Hepatocyte (in vitro differentiated cells): ENCODE measurements at regions not wholly inside any gene's neighbourhood (a gene's known extent, or its start where the extent isn't known, plus 50 kb on each side); places are given as distances from the start of the nearest gene placed in this dataset.

Experiments used
- DNase-seq: peaks from one replicate; pipeline ENCODE4 v3.0.0-alpha.2; 2016; ENCODE audit warnings: low spot score
- H2AFZ ChIP-seq: fragments of 200-600 bp; sonication (generic); 2 replicates; pipeline ENCODE4 v1.6.0; 2016; ENCODE audit warnings: antibody characterized with exemption, mild to moderate bottlenecking
- H3K27ac ChIP-seq: fragments of 200-600 bp; sonication (generic); 2 replicates; pipeline ENCODE4 v1.5.1; 2016; ENCODE audit warnings: mild to moderate bottlenecking
- H3K27me3 ChIP-seq: fragments of 200-600 bp; sonication (generic); 2 replicates; pipeline ENCODE4 v1.6.1; 2016
- H3K36me3 ChIP-seq: fragments of 200-600 bp; sonication (generic); replicated peaks from 2 replicates; pipeline ENCODE4 v1.5.1; 2016; ENCODE audit warnings: low read depth; ENCODE audit not compliant: insufficient read depth
- H3K4me1 ChIP-seq: fragments of 200-600 bp; sonication (generic); 2 replicates; pipeline ENCODE4 v1.5.1; 2016; ENCODE audit warnings: mild to moderate bottlenecking, moderate library complexity; ENCODE audit not compliant: insufficient read depth
- H3K4me2 ChIP-seq: fragments of 200-600 bp; sonication (generic); 2 replicates; pipeline ENCODE4 v1.6.0; 2016
- H3K4me3 ChIP-seq: fragments of 200-600 bp; sonication (generic); 2 replicates; pipeline ENCODE4 v1.5.1; 2016; ENCODE audit warnings: mild to moderate bottlenecking
- H3K79me2 ChIP-seq: fragments of 200-600 bp; sonication (generic); 2 replicates; pipeline ENCODE4 v1.6.0; 2017; ENCODE audit warnings: mild to moderate bottlenecking
- H3K9me2 ChIP-seq: fragments of 200-600 bp; sonication (generic); replicated peaks from 2 replicates; pipeline ENCODE4 v1.6.0; 2017; ENCODE audit warnings: mild to moderate bottlenecking; ENCODE audit not compliant: insufficient read depth
- H3K9me3 ChIP-seq: fragments of 200-600 bp; sonication (generic); 2 replicates; pipeline ENCODE4 v1.5.1; 2016; ENCODE audit warnings: low read depth, mild to moderate bottlenecking
- H4K20me1 ChIP-seq: fragments of 200-600 bp; sonication (generic); 2 replicates; pipeline ENCODE4 v1.6.0; 2016; ENCODE audit warnings: mild to moderate bottlenecking; ENCODE audit not compliant: insufficient read depth, poor library complexity, severe bottlenecking
- CTCF ChIP-seq: fragments of 200-600 bp; sonication (generic); IDR thresholded peaks from 2 replicates; pipeline ENCODE4 v1.5.1; 2016; ENCODE audit warnings: antibody characterized with exemption, mild to moderate bottlenecking; ENCODE audit not compliant: poor library complexity
- EZH2 ChIP-seq: fragments of 200-600 bp; sonication (generic); IDR thresholded peaks from 2 replicates; pipeline ENCODE4 v1.6.1; 2016; ENCODE audit warnings: antibody characterized with exemption, mild to moderate bottlenecking, borderline replicate concordance
- EZH2phosphoT487 ChIP-seq: fragments of 200-600 bp; sonication (generic); IDR thresholded peaks from one replicate; pipeline ENCODE4 v1.6.1; 2018; ENCODE audit warnings: antibody characterized with exemption, mild to moderate bottlenecking, low read depth, moderate library complexity; ENCODE audit not compliant: unreplicated experiment, severe bottlenecking
- WGBS: methylation state at CpG from one replicate; pipeline ENCODE4 v1.1.6; 2016; ENCODE audit warnings: low lambda C conversion rate; ENCODE audit errors: missing lambda C conversion rate; 5-methylcytosine and 5-hydroxymethylcytosine counted together

- no peak overlapping the region for H3K27ac ChIP-seq
These were observed 102.3 kb upstream of the PCBD1 start for GRCh38 chr10:70990681-70991080.

GRCh38 chr10:70991140-70992124, 103.1 kb upstream of the PCBD1 start:
- Histone ChIP-seq H3K4me1 (no peaks in the 10 kb centered on the region), H3K27ac (no peak overlapping the region), H4K20me1 (no peaks in the 10 kb centered on the region), H3K4me3 (no peak overlapping the region), H2AFZ (no peak overlapping the region), H3K4me2 (no peak overlapping the region), H3K9me2 (no peaks in the 10 kb centered on the region), H3K79me2 (no peaks in the 10 kb centered on the region), H3K9me3 (no peaks in the 10 kb centered on the region), H3K36me3 (no peaks in the 10 kb centered on the region), H3K27me3 (no peaks in the 10 kb centered on the region)
- TF ChIP-seq EZH2 (no peak), EZH2phosphoT487 (no peak), CTCF (no peak)
- no peak for DNase-seq
- whole genome bisulfite sequencing = 88% methylated on average over 14 of the region's 14 CpGs

More at GRCh38 chr10:70990681-70991080, 102.3 kb upstream of the PCBD1 start:
- Histone ChIP-seq H3K9me2 (no peaks in the 10 kb centered on the region), H3K79me2 (no peaks in the 10 kb centered on the region), H3K4me3 (no peak overlapping the region), H3K27me3 (no peaks in the 10 kb centered on the region), H4K20me1 (no peaks in the 10 kb centered on the region), H3K36me3 (no peaks in the 10 kb centered on the region), H3K9me3 (no peaks in the 10 kb centered on the region), H3K4me2 (no peak overlapping the region), H2AFZ (no peak overlapping the region), H3K4me1 (peaks cover 2% of the 10 kb centered on the region)
- TF ChIP-seq EZH2phosphoT487 (no peak), CTCF (no peak), EZH2 (no peak)
- WGBS = 81% methylated on average over 6 of the region's 6 CpGs
- no peak for DNase-seq

GRCh38 chr10:70992436-70992835, 104.1 kb upstream of the PCBD1 start:
- Histone ChIP-seq H3K4me2 (no peak overlapping the region), H2AFZ (no peak overlapping the region), H3K4me3 (no peak overlapping the region), H3K9me2 (no peaks in the 10 kb centered on the region), H3K9me3 (no peaks in the 10 kb centered on the region), H4K20me1 (no peaks in the 10 kb centered on the region), H3K4me1 (no peaks in the 10 kb centered on the region), H3K79me2 (no peaks in the 10 kb centered on the region), H3K27ac (no peak overlapping the region), H3K36me3 (no peaks in the 10 kb centered on the region), H3K27me3 (no peaks in the 10 kb centered on the region)
- no peak for DNase-seq
- WGBS = 88% methylated on average over 8 of the region's 8 CpGs
- TF ChIP-seq EZH2 = no peak

GRCh38 chr10:70993051-70993450, 104.7 kb upstream of the PCBD1 start:
- DNase-seq = no peak
- no peaks in the 10 kb centered on the region for H3K36me3 ChIP-seq
- no peaks in the 10 kb centered on the region for H3K4me1 ChIP-seq
- TF ChIP-seq EZH2phosphoT487 = no peak
- TF ChIP-seq CTCF = no peak
- no peak for TF ChIP-seq EZH2
- H4K20me1 ChIP-seq = no peaks in the 10 kb centered on the region
- H3K27ac ChIP-seq = no peak overlapping the region
- no peaks in the 10 kb centered on the region for H3K9me3 ChIP-seq
- no peak overlapping the region for H3K4me3 ChIP-seq
- no peaks in the 10 kb centered on the region for H3K79me2 ChIP-seq
- no peak overlapping the region for H2AFZ ChIP-seq
- no peaks in the 10 kb centered on the region for H3K27me3 ChIP-seq
- WGBS = 95% methylated on average over 4 of the region's 4 CpGs
- H3K4me2 ChIP-seq = no peak overlapping the region
- H3K9me2 ChIP-seq = no peaks in the 10 kb centered on the region
